HepG2 (cell line): ENCODE measurements at regions not wholly inside any gene's neighbourhood (a gene's known extent, or its start where the extent isn't known, plus 50 kb on each side); places are given as distances from the start of the nearest gene placed in this dataset.

Source experiments
- ATAC-seq: fragments of 200-7000 bp; cut with Tn5 transposase; 3 replicates; pipeline ENCODE4 v1.9.1; 2020; ENCODE audit warnings: mild to moderate bottlenecking, moderate library complexity
- BruUV-seq: library from RNA; stranded (reverse); fragments of 400-500 nt; replicated peaks from 2 replicates; lab custom pipeline; 2021; lab: Mats Ljungman, UMichigan
- CTCF ChIA-PET: fragments of 300-600 bp; formaldehyde crosslinking; extraction: SDS; loops from one replicate; lab custom pipeline; 2021; ENCODE audit warnings: low total read pairs, inconsistent platforms, low intra/inter-chr PET ratio; lab: Yijun Ruan, JAX
- POLR2A ChIA-PET: fragments of 350-600 bp; sonication (Branson Sonifier 250); formaldehyde crosslinking; loops from one replicate; lab custom pipeline; 2020; ENCODE audit warnings: antibody characterized with exemption, inconsistent platforms; lab: Yijun Ruan, JAX
- DNase-seq: peaks from one replicate; pipeline ENCODE4 v3.0.0-alpha.2; 2015; ENCODE audit warnings: low spot score
- FAIRE-seq: peaks from 3 replicates; lab custom pipeline; 2011; peaks lifted over from hg19 to GRCh38; lab: Jason Lieb, UNC
- H2AFZ ChIP-seq: one replicate; pipeline ENCODE4 v1.6.1; 2011; ENCODE audit warnings: low read length, inconsistent platforms
- H3K27ac ChIP-seq: fragments of 300-600 bp; 3 replicates; pipeline ENCODE4 v1.8.0; 2011; ENCODE audit warnings: mixed run types, mild to moderate bottlenecking, mixed read lengths, low read length, inconsistent platforms; ENCODE audit not compliant: insufficient read depth; ENCODE audit errors: extremely low read length
- H3K27me3 ChIP-seq, 2 experiments: fragments of 200-600 bp in 1 of 2; 2 replicates in 1 of 2; 3 replicates in 1 of 2; pipeline versions ENCODE4 v1.6.0 to v1.8.0; 2011; ENCODE audit warnings: low read length in 2 of 2, mild to moderate bottlenecking in 2 of 2, moderate library complexity in 2 of 2, inconsistent platforms in 1 of 2; ENCODE audit not compliant: insufficient read depth in 2 of 2, control insufficient read depth in 1 of 2
- H3K36me3 ChIP-seq, 2 experiments: fragments of 200-600 bp in 1 of 2; replicated peaks in 1 of 2; 2 replicates in 1 of 2; 3 replicates in 1 of 2; pipeline versions ENCODE4 v1.5.1 to v1.8.0; 2011; ENCODE audit warnings: low read length in 2 of 2, inconsistent platforms in 1 of 2; ENCODE audit not compliant: insufficient read depth in 2 of 2, control insufficient read depth in 1 of 2
- H3K4me1 ChIP-seq: 2 replicates; pipeline ENCODE4 v1.5.1; 2012; ENCODE audit warnings: low read length, inconsistent platforms; ENCODE audit not compliant: insufficient read depth
- H3K4me2 ChIP-seq: 2 replicates; pipeline ENCODE4 v1.6.0; 2011; ENCODE audit warnings: low read depth, low read length, inconsistent platforms
- H3K4me3 ChIP-seq, 3 experiments: fragments of 200-600 bp in 1 of 3; sonication (generic), shearing (Covaris generic) in 1 of 3; replicated peaks in 1 of 3; 2 replicates each; pipeline ENCODE4 v1.5.1; 2011 to 2016; ENCODE audit warnings: low read length in 3 of 3, inconsistent platforms in 2 of 3, low read depth in 2 of 3, mild to moderate bottlenecking in 2 of 3, control low read depth in 1 of 3, mixed read lengths in 1 of 3; ENCODE audit not compliant: insufficient read depth in 1 of 3
- H3K79me2 ChIP-seq: one replicate; pipeline ENCODE4 v1.6.1; 2011; ENCODE audit warnings: low read length, inconsistent platforms; ENCODE audit not compliant: insufficient read depth
- H3K9ac ChIP-seq: 2 replicates; pipeline ENCODE4 v1.6.0; 2011; ENCODE audit warnings: mild to moderate bottlenecking, low read depth, low read length, inconsistent platforms; ENCODE audit not compliant: insufficient read depth
- H3K9me3 ChIP-seq: 2 replicates; pipeline ENCODE4 v1.5.1; 2012; ENCODE audit warnings: mild to moderate bottlenecking, low read length
- H4K20me1 ChIP-seq: 2 replicates; pipeline ENCODE4 v1.6.0; 2011; ENCODE audit warnings: inconsistent platforms, mild to moderate bottlenecking, low read length, moderate library complexity; ENCODE audit not compliant: insufficient read depth
- SMYD3 ChIP-seq: sonication (generic); formaldehyde crosslinking; IDR thresholded peaks from 2 replicates; pipeline ENCODE4 v1.8.1; 2023; ENCODE audit warnings: mild to moderate bottlenecking, missing genetic modification reagents
- ZNF331 ChIP-seq: sonication (generic); formaldehyde crosslinking; IDR thresholded peaks from 2 replicates; pipeline ENCODE4 v1.4.0; 2020; ENCODE audit warnings: missing genetic modification reagents
- ZNF512B ChIP-seq: sonication (generic); formaldehyde crosslinking; IDR thresholded peaks from 2 replicates; pipeline ENCODE4 v1.5.1; 2020; ENCODE audit warnings: missing genetic modification reagents, mild to moderate bottlenecking, borderline replicate concordance
- ZNF550 ChIP-seq: sonication (generic); formaldehyde crosslinking; IDR thresholded peaks from 2 replicates; pipeline ENCODE4 v1.4.0; 2020; ENCODE audit warnings: mild to moderate bottlenecking, missing genetic modification reagents, borderline replicate concordance
- WGBS: methylation state at CpG from one replicate; pipeline ENCODE4 v1.1.6; 2017; ENCODE audit warnings: low lambda C conversion rate; 5-methylcytosine and 5-hydroxymethylcytosine counted together
- in situ Hi-C: cut with HindIII; loops from 2 replicates; pipeline ENCODE4 v1.10.0; 2017; ENCODE audit warnings: low pct_unique_long_range_greater_than_20kb; ENCODE audit not compliant: extremely low pct_ligation_motif_present
- intact Hi-C: fragments of 100-400 bp; cut with micrococcal nuclease; formaldehyde crosslinking; loops from one replicate; pipeline ENCODE4 v1.10.0; 2022; ENCODE audit not compliant: unreplicated experiment
- TF ChIP-seq, protein P1 (sequence below): IDR thresholded peaks from 2 replicates; pipeline ENCODE4 v1.6.1; 2016; ENCODE audit warnings: mild to moderate bottlenecking, missing biosample characterization, missing genetic modification reagents

DNA sequence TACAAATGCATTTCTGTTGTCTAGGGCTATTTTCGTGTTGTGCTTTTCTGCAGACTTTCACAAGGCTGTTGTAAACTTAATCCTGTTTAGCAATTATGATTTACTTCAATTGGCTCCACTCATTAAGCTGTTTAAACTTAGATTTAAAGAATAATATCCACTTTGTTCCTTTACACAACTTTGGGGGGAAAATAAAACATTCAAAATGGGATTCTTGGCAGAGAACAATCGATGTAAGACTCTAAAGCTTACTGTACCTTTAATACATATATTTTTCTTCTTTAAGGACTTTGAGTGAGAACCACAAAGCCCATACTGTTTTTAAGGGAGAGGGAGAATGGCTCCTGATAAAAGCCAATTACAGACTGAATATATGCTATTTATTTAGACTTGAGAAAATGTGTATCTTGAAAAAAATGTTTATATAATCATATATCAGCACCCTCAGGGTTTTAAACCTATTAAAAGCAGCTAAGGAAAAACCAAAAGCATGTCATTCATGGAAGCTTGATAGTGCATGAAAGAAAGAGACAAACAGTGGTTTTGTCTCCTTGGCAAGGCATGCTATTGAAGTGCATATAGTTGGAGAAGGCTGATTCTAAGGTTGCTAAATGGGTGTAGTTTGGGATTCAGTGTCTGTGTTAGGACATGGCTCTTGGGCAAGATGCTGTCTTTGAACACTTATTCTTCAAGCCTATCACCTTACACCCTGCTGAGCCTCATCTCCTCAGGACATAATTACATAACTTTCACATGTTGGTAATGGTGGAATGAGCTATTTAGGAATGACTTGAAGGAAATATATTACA, 293.4 kb upstream of the TBC1D5 start:
- POLR2A ChIA-PET: no interaction called here
- H4K20me1 ChIP-seq: no peaks in the 10 kb centered on the region
- no peak overlapping the region for H3K4me3 ChIP-seq
- in situ Hi-C loops (no loop called here), intact Hi-C loops (no loop called here)
- WGBS: 3% methylated on average over 2 of the region's 2 CpGs
- H2AFZ ChIP-seq: no peak overlapping the region
- TF ChIP-seq ZNF550 (CRISPR knock-in tag) (no peak), SMYD3 (CRISPR knock-in tag) (no peak), ZNF331 (CRISPR knock-in tag) (no peak), ZNF512B (CRISPR knock-in tag) (no peak)
- TF ChIP-seq, protein P1, sequence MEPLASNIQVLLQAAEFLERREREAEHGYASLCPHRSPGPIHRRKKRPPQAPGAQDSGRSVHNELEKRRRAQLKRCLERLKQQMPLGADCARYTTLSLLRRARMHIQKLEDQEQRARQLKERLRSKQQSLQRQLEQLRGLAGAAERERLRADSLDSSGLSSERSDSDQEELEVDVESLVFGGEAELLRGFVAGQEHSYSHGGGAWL (CRISPR knock-in tag): no peak
- H3K36me3 ChIP-seq: no peaks in the 10 kb centered on the region
- BruUV-seq: no TSS peak
- CTCF ChIA-PET: no interaction called here
- no peaks in the 10 kb centered on the region for H3K79me2 ChIP-seq
- H3K27me3 ChIP-seq: no peaks in the 10 kb centered on the region; a peak in 1 of 5 replicates
- no peak overlapping the region for H3K27ac ChIP-seq
- H3K9me3 ChIP-seq: no peaks in the 10 kb centered on the region
- FAIRE-seq (no peak), ATAC-seq (no peak), DNase-seq (no peak)
- no peaks in the 10 kb centered on the region for H3K4me1 ChIP-seq
- no peak overlapping the region for H3K9ac ChIP-seq
- H3K4me2 ChIP-seq: no peak overlapping the region
